GM19328 (cell line): ENCODE measurements at regions not wholly inside any gene's neighbourhood (a gene's known extent, or its start where the extent isn't known, plus 50 kb on each side); places are given as distances from the start of the nearest gene placed in this dataset.

Experiments
- ATAC-seq: cut with Tn5 transposase; IDR thresholded peaks from one replicate; pipeline ENCODE4 v1.9.1; 2021; ENCODE audit warnings: mild to moderate bottlenecking, moderate library complexity; ENCODE audit not compliant: unreplicated experiment

DNA sequence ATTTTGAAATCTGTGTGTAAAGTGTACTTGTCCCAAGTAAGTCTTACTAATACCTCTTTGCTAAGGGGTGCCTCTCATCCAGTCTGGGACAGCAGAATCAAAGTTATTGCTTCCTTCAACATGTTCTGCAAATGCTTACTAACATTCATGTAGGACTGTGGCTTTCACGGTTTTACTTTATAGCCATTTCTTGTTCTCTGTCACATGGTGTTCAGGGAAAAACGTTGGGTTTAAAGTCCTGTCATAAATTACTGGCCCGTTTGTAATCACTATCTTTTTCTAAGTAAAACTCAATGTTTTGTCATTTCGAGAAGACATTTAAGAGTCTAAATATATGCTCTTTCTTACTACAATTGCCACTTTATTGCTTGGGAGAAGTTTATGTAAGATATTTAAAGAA, 321.1 kb downstream of the STIM2 start:
- ATAC-seq = no peak

DNA sequence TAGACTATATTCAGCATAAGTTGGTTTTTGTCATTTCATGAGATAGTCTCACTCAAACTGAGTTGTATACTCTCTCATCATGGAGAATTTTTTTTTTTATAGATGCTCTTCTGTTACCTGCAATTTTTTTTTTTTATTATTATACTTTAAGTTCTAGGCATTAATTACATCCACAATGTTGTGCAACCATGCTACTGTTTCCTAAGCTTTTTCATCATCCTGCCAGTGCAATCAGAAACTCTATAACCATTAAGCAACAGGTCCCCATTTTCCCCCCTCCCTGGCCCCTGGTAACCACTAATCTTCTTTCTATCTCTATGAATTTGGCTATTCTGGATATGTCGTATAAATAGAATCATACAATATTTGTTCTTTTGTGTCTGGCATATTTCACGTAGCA, 321.6 kb downstream of the STIM2 start:
- ATAC-seq = no peak

DNA sequence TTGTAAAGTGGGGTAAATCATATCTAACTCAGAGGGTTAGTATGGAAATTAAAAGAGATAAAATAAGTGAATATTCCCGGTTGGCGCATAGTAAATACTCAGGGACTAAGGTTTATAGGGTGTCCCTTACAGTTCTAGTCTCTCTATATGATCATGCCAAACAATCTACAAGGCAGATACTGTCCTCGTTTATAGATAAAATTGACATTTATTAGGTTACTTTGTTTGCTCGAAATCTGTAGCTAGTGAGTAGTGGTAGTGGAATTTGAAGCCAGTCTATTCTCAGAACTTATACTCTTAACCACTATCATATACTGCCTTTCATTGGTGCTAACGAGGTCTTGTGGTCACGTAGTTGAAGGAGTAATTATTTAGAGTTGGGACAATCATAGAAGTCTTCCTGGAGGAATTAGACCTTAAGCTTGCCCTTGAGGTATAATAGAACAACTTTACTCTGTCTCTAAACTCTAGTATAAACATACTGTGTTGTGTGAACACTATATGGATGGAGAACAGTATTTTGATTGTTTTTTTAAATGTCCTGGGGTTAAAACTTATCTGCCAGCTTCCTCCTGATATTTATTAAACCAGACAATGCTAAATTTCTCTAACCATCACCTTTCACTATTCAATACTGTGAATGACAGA, 324.0 kb downstream of the STIM2 start:
- no peak for ATAC-seq

DNA sequence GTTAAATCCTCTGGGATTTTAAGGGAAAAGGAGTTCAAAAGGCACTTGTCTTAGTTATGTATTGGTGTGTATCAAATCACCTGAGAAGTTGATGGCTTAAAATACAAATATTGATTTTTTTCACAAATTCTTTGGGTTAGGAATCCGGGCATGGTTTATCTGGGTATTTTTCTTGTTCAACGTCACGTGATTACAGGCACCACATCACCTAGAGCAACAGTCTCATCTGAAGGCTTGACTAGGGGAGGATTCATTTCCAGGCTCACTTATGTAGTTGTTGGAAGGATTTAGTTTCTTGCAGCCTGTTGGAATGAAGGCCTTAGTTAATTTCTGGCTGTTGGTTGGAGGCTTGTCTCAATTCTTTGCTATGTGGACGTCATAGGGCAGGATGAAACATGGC, 326.1 kb downstream of the STIM2 start:
- ATAC-seq = no peak

DNA sequence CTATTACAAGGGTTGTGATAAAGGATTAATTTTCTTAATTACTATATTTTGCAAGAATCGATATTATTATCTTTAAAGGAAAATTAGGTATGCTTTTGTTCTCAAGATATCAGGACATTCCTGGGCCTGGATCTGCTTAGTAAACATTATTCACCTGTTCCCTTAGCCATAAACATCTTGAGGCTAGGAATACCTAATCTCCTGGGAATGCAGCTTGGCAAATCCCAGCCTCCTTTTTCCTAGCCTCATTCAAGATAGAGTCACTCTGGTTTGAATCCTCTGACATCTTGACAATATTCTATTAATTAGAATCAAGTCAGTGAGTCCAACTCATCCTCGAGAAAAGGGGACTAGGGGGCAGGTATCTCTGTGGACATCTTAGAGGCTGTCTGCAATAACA, 327.1 kb downstream of the STIM2 start:
- no peak for ATAC-seq

DNA sequence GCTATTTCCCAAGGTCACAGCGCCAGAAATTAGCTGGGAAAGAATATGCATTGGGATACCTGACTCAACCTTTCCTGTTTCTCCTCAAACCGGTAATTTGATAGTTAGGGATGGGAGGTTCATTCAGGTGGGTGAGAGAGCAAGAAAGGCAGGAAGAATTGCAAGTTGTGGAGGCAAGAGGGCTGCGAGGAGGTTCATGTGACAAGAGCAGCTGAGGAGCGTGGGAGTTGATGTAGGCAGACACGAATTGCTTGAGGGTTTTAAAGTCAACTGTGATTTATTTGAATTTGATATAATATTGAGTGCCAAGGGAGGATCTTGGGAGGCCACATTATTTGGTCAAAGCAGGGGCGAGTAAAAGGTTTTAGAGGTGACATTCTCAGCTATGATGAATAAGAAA, 329.0 kb downstream of the STIM2 start:
- ATAC-seq = no peak

DNA sequence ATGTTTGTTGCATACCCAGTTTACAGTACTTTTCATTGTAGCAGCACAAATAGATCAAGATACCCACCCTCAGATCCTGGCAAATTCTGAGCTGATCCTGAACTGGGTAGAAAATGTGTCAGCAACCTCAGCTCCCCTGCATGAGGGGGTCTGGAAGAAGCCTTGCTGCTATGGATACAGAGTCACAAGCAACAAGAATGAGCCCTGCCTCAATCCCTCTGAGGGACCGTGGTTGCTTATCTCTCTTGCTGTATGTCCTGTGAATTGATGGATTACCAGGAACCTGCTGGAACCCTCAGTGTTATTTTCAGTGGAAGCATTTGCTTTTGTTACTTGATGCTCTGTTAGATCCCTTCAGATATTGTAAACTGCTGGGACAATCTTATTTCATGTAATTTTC, 331.0 kb downstream of the STIM2 start:
- no peak for ATAC-seq

DNA sequence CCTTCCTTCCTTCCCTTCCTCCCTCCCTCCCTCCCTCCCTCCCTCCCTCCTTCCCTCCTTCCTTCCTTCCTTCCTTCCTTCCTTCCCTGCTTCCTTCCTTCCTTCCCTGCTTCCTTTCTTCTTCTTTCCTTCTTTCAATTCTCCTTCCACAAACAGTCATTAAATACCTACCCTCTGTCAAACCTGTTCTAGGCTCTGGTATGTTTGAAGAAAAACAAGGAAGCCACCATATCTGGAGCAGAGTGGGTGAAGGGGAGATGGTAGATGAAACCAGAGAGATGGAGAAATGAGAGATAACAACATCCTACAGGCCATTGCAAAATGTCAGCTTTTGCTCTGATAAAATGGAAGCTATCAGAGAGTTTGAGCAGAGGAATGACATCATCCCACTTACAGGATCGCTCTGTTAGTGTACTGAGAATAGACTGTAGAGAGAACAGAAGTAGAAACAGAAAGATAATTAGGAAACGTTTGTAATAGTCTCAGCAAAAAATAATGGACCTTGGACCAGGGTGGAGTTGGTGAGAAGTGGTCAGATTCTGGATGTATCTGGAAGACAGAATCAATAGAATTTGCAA, 334.0 kb downstream of the STIM2 start:
- no peak for ATAC-seq

DNA sequence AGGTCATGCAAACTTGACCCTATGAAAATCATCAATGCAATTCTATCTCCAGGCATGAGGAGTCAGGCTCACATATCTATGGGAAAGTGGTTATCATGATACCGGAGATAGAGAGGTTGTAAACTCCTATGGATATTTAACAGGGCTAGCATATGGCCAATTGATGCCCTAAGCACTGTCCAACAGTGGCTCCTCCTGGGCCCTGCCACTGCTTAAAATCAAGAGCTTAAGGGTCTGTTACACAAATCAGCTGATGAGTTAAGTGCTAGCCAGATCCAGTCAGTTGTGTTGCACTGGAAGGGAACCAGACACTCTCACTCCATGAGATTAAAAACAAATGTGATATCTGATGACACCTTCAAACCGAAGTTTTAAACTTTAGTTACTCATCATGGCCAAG, 337.6 kb downstream of the STIM2 start:
- no peak for ATAC-seq

DNA sequence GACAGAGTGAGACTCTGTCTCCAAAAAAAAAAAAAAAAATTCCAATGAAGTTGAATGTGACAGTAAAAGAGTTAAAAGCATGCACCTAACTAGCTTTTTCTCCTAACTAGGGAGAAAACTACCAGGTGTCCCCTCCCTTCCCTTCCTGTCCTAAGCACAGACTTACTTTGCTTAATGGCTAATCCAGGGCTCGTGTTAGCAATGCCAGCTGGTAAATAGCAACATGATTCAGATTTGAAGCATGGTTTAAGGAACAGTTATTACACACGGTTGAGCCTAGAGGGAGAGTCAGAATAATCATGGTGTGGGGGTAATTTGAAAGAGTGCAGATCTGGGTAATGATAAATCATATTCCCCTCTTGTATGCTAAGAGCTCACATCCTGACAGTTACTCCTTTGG, 338.3 kb downstream of the STIM2 start:
- no peak for ATAC-seq

DNA sequence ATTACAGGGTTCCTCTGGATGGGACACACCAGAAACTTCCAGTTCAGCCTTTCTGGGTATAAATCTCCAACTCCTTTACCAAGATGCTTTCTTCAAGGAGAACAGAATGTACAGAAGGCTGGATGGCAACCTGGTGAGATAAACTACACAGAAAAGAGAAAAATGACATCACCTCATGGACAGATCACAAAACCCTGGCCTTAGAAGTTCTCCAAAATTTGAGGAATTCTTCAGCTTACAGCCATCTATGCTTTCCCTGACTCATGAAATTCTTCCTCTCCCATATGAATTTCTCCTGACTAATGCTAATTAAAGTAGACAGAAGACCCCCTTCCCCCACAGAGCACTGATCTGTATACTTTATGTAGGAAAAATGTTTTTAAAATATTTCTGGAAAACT, 345.4 kb downstream of the STIM2 start:
- no peak for ATAC-seq

DNA sequence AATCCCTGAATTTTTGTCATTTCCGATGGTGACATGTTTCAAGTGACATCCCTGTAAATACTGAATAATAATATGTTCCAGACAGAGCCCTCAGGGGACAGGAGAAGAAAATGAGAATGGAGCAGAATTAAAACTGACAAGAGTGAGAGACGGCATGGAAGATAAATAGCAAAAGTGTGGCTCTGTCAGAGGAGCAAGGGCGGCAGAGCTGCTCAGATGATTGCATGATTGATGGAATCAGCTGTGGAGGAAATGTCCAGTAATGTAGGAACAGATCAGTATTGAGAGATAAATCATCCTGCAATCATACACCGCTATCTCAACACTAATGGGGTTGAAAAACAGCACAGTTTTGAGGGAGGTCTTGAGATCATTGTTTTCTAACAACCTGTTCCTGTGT, 350.3 kb downstream of the STIM2 start:
- ATAC-seq = no peak

DNA sequence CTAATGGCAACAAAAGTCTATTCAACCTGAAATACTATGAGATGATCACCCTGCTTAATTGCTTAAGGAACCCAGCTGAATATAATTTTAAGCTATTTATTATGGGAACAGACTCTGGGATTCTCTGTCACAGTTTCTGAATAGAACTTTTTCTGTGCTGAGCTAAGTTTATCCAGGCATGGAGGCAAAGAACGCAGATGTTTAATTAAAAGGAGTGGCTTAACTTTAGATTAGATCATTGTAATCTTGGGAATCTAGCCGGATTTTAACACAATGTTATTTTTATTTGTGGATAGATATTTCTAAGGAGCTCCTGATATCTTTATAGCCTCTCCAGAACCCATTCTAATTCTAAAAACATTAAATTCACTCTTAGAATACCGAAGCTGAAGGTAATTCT, 353.4 kb downstream of the STIM2 start:
- no peak for ATAC-seq

DNA sequence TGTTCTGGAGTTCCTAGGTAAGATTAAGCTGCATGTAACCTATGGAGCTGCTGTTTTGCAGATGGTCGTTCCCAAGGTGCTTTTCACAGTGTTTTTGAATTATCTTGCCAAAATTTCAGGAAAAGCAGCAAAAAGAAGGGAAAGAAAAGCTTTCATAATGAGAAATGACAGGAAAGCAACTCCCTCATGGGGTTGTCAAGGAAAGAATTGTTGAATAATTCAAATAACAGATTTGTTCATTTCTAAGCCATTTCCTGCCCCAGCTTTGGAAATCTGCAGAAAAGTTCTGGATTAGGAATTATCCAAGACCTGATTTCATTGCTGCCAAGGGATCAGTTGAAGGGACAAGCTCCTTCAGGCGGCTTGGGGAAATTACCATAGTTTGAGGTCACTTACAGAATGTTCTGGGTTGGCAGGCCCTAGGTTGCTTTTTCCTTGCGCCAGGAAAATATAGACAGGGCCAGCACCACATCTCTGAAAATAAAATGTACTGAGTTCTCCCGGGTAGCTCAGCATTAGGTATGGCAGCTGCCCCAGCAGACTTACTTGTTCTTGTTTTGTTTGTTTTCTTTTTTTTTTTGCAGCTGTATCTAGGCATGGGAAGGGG, 354.7 kb downstream of the STIM2 start:
- ATAC-seq = no peak

DNA sequence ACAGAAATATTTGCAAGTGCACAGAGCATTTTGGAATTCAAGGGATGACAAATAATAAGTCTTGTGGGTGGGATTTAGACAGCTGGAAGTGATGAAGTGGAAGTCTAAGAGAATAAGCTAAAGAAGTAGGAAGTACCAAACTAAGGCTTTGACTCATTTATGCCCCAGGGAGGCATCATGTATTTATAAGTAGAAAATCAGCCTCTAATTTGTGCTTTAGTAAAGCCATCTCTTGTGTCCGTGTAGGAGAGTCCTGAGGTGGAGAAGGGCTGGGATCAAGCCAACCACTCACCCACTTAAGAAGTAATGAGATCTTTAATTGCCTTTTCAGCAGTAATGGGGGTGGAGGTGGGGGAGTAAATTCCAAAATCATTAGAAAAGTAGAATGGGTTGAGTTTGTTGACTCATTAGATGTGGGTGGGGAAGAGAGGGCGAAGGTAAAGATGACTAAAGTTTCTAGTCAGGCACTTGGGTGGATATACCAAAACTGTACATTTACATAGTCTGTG, 356.7 kb downstream of the STIM2 start:
- no peak for ATAC-seq

DNA sequence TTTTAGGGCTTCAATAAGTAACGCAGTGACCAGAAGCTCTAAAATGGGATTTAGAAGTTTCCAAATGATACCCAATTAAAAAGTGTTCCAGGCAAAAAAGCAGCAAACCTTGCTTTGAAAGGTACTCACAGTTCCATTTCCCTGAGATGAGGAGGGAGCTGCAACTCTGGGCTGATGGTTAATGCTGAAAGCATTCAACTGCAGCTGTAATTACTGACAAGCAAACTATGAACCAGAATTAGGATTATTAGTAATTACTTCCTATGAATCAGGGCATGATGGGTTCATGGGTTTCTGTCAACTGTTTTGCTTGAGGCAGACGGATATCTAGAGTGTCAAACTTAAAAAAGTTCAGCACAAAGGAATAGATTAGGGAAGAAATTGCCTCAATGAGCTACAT, 357.4 kb downstream of the STIM2 start:
- no peak for ATAC-seq

DNA sequence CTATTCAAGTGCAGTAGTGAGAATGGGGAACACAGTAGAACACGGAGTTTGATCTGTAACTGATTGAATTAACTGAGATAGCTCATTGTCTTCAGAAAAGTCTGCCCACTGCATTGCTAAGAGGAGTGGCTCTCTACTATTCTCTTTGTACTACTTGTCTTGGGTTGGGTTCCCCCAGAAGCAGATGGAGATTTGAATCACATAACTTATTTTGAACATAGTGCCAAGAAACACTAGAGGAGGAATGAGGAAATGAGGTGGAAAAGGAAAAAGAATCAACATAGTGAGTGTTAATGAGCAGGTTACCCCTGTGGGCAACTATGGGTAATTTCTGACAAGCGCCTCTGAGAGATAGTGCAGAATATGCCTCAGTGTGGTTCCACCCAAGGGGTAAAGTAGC, 362.7 kb downstream of the STIM2 start:
- no peak for ATAC-seq

DNA sequence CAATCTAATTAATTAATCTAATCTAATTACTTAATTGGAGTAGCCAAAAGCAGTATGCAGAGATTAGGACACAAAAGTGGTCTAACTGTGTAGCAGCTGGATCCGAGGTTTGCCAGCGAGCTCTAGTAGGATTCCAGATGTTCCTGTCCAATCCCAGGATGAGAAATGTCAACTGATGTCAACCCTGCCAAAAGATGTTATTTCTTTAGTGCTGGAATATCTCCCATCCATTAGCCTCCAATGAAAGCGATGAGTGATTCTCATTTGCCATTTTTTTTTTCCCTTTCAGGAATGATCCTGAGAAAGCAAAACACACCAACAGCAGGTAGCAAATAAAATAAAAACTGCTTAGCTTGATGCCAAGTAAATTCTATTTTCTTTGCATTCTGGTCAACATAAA, 372.9 kb downstream of the STIM2 start:
- no peak for ATAC-seq

DNA sequence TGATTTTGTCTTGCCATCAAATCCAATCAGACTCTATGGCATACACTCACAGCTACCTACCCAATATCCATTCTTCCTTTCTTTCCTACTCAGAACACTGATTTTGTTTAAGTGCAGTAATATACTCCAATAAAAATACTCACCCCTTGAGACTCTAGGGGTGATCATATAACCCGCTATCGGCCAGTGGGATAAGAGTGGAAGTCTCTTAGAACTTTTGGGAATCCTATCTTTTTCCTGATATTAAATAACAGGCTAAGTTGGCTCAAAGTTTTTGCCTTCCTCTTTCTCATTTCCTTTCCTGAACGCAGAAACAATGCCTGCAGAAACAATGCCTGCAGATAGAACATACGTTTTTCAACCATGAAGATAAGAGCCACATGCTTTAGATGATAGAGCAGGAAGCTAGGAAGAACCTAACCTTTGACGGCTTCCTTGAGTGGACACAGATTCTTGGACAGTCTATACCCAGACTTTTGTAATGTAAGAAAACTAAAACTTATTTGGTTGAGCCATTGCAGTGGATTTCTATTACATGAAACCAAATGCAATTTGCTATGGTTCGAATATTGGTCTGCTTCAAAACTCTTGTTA, 373.8 kb downstream of the STIM2 start:
- no peak for ATAC-seq

DNA sequence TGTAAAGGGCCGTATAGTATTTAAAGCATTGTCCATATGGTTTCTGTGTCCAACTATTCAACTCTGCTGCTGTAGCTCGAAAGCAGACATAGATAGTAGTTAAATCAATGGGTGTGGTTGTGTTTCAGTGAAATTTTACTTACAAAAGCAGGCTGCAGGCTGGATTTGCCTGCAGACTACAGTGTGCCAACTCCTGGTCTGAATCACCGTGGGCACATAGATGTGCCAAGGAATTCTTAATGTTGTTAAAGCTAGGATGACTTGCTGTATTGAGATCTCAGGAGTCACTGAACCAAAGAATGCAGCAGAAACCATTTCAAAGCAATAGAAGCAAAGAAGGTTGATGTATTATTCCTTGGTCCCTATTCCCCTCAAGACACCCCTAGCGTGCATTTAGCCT, 379.0 kb downstream of the STIM2 start:
- ATAC-seq = no peak

DNA sequence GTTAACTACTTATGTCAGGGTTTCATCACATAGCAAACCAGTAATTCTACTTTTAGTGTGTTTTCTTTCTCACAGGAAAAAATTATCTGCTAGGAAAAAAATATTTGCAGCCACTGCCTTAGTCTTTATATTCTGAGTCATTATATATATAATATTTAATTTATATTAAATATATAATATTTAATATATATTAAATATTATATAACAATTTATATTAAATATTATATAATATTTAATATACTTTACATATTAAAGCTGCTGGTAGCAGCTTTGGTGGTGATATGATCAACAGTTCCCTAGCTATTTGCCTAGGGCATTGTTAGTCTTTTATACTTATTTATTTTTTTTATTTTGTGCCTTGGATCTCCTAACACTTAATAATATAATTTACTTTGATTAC, 381.6 kb downstream of the STIM2 start:
- ATAC-seq = no peak

DNA sequence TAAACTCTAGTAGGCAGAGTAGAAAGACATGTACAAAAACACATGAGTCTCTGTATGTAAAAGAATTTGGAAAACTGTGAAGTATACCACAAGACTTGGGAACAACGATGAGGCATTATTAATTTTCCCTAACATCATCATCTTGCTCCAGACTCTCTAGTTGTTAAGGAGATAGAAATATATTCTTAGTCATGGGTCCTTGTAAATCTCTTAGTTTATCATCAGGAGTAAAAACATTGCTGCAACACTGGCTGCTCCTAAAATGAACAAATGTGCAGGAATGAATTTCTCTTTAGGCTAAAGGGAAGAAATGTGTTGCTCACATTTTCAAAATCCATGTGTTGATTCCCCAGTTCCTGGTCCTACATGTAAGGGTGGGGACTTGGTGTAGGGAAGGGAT, 384.6 kb downstream of the STIM2 start:
- no peak for ATAC-seq
